ENCODE measurements at regions not wholly inside any gene's neighbourhood (a gene's known extent, or its start where the extent isn't known, plus 50 kb on each side); places are given as distances from the start of the nearest gene placed in this dataset.

DNA sequence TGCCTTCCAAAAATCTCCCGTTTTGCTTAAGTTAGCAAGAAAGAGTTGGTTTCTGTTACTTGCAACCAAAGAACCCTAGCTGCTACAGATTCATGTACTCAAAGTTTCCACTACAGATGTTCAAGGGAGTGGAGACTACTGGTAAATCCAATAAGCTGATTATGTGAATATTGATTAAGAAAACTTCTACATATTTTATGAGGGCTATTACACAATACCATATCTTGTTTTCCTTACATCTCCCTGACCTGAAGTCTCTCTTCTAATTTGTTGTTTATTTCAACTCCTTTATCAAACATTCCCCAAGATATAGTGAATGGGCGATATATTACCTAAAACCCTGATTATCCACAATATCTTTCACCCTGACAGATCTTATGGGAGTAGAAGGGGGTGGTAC, 164.4 kb upstream of the PLXNC1 start:
- no peak for DNase-seq
- Histone ChIP-seq H3K9me3 (no peaks in the 10 kb centered on the region), H3K27ac (no peak overlapping the region), H3K27me3 (no peaks in the 10 kb centered on the region), H3K4me3 (no peak overlapping the region), H3K4me1 (ENCODE audit: insufficient read depth) (no peaks in the 10 kb centered on the region), H3K36me3 (no peaks in the 10 kb centered on the region)
- WGBS, 3 donors: 88 to 97% (median 93%) methylated on average over 2 of the region's 2 CpGs
- no peak for TF ChIP-seq CTCF (IDR thresholded peaks at IDR 0.05)
- no peak for TF ChIP-seq EP300 (IDR thresholded peaks at IDR 0.05)
- no peak for TF ChIP-seq POLR2A (IDR thresholded peaks at IDR 0.05)
- intact Hi-C loops (cut with DNase I): no loop called here

GRCh38 chr12:93989949-93990348, 158.4 kb upstream of the PLXNC1 start:
- TF ChIP-seq EP300 (IDR thresholded peaks at IDR 0.05): no peak
- no peak for TF ChIP-seq CTCF (IDR thresholded peaks at IDR 0.05)
- TF ChIP-seq POLR2A (IDR thresholded peaks at IDR 0.05): no peak
- Histone ChIP-seq H3K36me3 (no peaks in the 10 kb centered on the region), H3K27ac (no peak overlapping the region), H3K27me3 (no peaks in the 10 kb centered on the region), H3K4me3 (no peak overlapping the region), H3K9me3 (no peaks in the 10 kb centered on the region), H3K4me1 (ENCODE audit: insufficient read depth) (no peaks in the 10 kb centered on the region)
- DNase-seq: no peak
- 92 to 94% (median 93%) methylated on average over 1 of the region's 1 CpG for WGBS, 3 donors
- intact Hi-C loops (cut with DNase I): no loop called here

DNA sequence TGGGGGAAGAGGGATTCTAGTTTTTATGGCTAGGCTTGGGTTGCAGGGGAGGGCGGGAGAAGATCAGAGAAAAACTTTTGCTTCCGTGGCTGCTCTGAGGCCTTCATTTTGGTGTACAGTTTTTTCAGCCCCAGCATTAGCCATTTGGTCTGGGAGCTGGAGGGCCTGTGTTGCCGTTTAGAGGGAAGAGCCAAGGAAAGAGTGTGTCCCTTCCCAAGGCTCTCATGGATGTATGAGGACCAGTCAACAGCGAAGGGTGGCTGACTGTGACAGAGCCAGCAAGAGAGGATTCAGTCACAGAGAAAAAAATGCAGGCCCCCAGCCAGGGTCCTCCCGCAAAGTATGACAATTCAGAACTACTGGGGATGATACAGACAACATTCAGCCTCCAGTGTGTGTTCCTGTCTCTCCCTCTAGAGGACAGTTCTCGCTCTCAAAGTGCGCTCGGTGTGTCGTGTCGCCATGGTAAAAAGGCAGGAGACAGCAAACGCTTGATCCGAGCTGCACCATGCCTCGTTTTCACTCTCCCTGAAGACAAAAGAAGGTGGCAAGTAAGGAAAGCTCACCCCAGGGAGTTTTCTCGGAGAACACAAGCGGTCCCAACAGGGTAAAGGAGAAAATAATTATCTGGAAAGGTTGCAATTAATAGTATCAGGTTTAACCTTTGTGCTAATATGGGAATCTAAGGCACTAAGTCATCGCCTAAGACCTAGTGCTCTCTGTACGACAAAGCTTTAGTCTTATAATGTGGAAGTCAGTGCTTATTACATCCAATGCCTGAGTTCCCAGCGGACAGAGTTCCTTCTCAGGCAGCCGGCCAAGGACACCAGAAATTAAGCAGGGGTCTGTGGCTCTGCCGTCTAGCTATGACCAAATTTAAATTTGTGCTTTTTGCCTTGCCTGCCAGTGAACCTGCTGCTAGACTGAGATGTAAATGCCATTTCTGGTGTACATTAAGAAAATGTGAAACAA, 157.3 kb upstream of the PLXNC1 start:
- Histone ChIP-seq H3K4me3 (no peak overlapping the region), H3K9me3 (no peaks in the 10 kb centered on the region), H3K27me3 (no peaks in the 10 kb centered on the region), H3K27ac (no peak overlapping the region), H3K36me3 (no peaks in the 10 kb centered on the region), H3K4me1 (ENCODE audit: insufficient read depth) (no peaks in the 10 kb centered on the region)
- TF ChIP-seq POLR2A (IDR thresholded peaks at IDR 0.05) (no peak), CTCF (IDR thresholded peaks at IDR 0.05) (no peak), EP300 (IDR thresholded peaks at IDR 0.05) (no peak)
- 29 to 44% (median 40%) methylated on average over 20 of the region's 20 CpGs for WGBS, 3 donors
- intact Hi-C loops (cut with DNase I): no loop called here
- peak in 1 of 5 donors; percentile 26 for DNase-seq

- DNase-seq: no peak
- no peak overlapping the region for H3K4me3 ChIP-seq
- no peaks in the 10 kb centered on the region for H3K9me3 ChIP-seq
- H3K4me1 ChIP-seq (ENCODE audit: insufficient read depth): no peaks in the 10 kb centered on the region
- no peak overlapping the region for H3K27ac ChIP-seq
- H3K36me3 ChIP-seq: no peaks in the 10 kb centered on the region
- intact Hi-C loops (cut with DNase I): no loop called here
- no peaks in the 10 kb centered on the region for H3K27me3 ChIP-seq
- WGBS, 3 donors: 73 to 75% (median 73%) methylated on average over 4 of the region's 4 CpGs
- TF ChIP-seq POLR2A (IDR thresholded peaks at IDR 0.05): no peak
- TF ChIP-seq EP300 (IDR thresholded peaks at IDR 0.05): no peak
- TF ChIP-seq CTCF (IDR thresholded peaks at IDR 0.05): no peak
Observed at GRCh38 chr12:93991829-93992461, 156.4 kb upstream of the PLXNC1 start.
